HepG2 (cell line): ENCODE measurements at regions not wholly inside any gene's neighbourhood (a gene's known extent, or its start where the extent isn't known, plus 50 kb on each side); places are given as distances from the start of the nearest gene placed in this dataset.

Experiments used
- ATAC-seq: fragments of 200-7000 bp; cut with Tn5 transposase; 3 replicates; pipeline ENCODE4 v1.9.1; 2020; ENCODE audit warnings: mild to moderate bottlenecking, moderate library complexity
- BruUV-seq: library from RNA; stranded (reverse); fragments of 400-500 nt; replicated peaks from 2 replicates; lab custom pipeline; 2021; lab: Mats Ljungman, UMichigan
- CTCF ChIA-PET: fragments of 300-600 bp; formaldehyde crosslinking; extraction: SDS; loops from one replicate; lab custom pipeline; 2021; ENCODE audit warnings: low total read pairs, inconsistent platforms, low intra/inter-chr PET ratio; lab: Yijun Ruan, JAX
- POLR2A ChIA-PET: fragments of 350-600 bp; sonication (Branson Sonifier 250); formaldehyde crosslinking; loops from one replicate; lab custom pipeline; 2020; ENCODE audit warnings: antibody characterized with exemption, inconsistent platforms; lab: Yijun Ruan, JAX
- DNase-seq: peaks from one replicate; pipeline ENCODE4 v3.0.0-alpha.2; 2015; ENCODE audit warnings: low spot score
- FAIRE-seq: peaks from 3 replicates; lab custom pipeline; 2011; peaks lifted over from hg19 to GRCh38; lab: Jason Lieb, UNC
- H2AFZ ChIP-seq: one replicate; pipeline ENCODE4 v1.6.1; 2011; ENCODE audit warnings: low read length, inconsistent platforms
- H3K27ac ChIP-seq: fragments of 300-600 bp; 3 replicates; pipeline ENCODE4 v1.8.0; 2011; ENCODE audit warnings: mixed run types, mild to moderate bottlenecking, mixed read lengths, low read length, inconsistent platforms; ENCODE audit not compliant: insufficient read depth; ENCODE audit errors: extremely low read length
- H3K27me3 ChIP-seq, 2 experiments: fragments of 200-600 bp in 1 of 2; 2 replicates in 1 of 2; 3 replicates in 1 of 2; pipeline versions ENCODE4 v1.6.0 to v1.8.0; 2011; ENCODE audit warnings: low read length in 2 of 2, mild to moderate bottlenecking in 2 of 2, moderate library complexity in 2 of 2, inconsistent platforms in 1 of 2; ENCODE audit not compliant: insufficient read depth in 2 of 2, control insufficient read depth in 1 of 2
- H3K36me3 ChIP-seq, 2 experiments: fragments of 200-600 bp in 1 of 2; replicated peaks in 1 of 2; 2 replicates in 1 of 2; 3 replicates in 1 of 2; pipeline versions ENCODE4 v1.5.1 to v1.8.0; 2011; ENCODE audit warnings: low read length in 2 of 2, inconsistent platforms in 1 of 2; ENCODE audit not compliant: insufficient read depth in 2 of 2, control insufficient read depth in 1 of 2
- H3K4me1 ChIP-seq: 2 replicates; pipeline ENCODE4 v1.5.1; 2012; ENCODE audit warnings: low read length, inconsistent platforms; ENCODE audit not compliant: insufficient read depth
- H3K4me2 ChIP-seq: 2 replicates; pipeline ENCODE4 v1.6.0; 2011; ENCODE audit warnings: low read depth, low read length, inconsistent platforms
- H3K4me3 ChIP-seq, 3 experiments: fragments of 200-600 bp in 1 of 3; sonication (generic), shearing (Covaris generic) in 1 of 3; replicated peaks in 1 of 3; 2 replicates each; pipeline ENCODE4 v1.5.1; 2011 to 2016; ENCODE audit warnings: low read length in 3 of 3, inconsistent platforms in 2 of 3, low read depth in 2 of 3, mild to moderate bottlenecking in 2 of 3, control low read depth in 1 of 3, mixed read lengths in 1 of 3; ENCODE audit not compliant: insufficient read depth in 1 of 3
- H3K79me2 ChIP-seq: one replicate; pipeline ENCODE4 v1.6.1; 2011; ENCODE audit warnings: low read length, inconsistent platforms; ENCODE audit not compliant: insufficient read depth
- H3K9ac ChIP-seq: 2 replicates; pipeline ENCODE4 v1.6.0; 2011; ENCODE audit warnings: mild to moderate bottlenecking, low read depth, low read length, inconsistent platforms; ENCODE audit not compliant: insufficient read depth
- H3K9me3 ChIP-seq: 2 replicates; pipeline ENCODE4 v1.5.1; 2012; ENCODE audit warnings: mild to moderate bottlenecking, low read length
- H4K20me1 ChIP-seq: 2 replicates; pipeline ENCODE4 v1.6.0; 2011; ENCODE audit warnings: inconsistent platforms, mild to moderate bottlenecking, low read length, moderate library complexity; ENCODE audit not compliant: insufficient read depth
- BHLHE40 ChIP-seq: IDR thresholded peaks from 2 replicates; pipeline ENCODE4 v1.6.1; 2011; ENCODE audit warnings: low read length, improper control_type of control experiment
- DNMT3B ChIP-seq: conservative IDR thresholded peaks from 2 replicates; pipeline ENCODE4 v1.6.1; 2016; ENCODE audit warnings: missing biosample characterization, control low read depth
- MAF1 ChIP-seq: sonication (generic); formaldehyde crosslinking; IDR thresholded peaks from 2 replicates; pipeline ENCODE4 v1.5.0; 2020; ENCODE audit warnings: missing genetic modification reagents, borderline replicate concordance
- MIER2 ChIP-seq: IDR thresholded peaks from 2 replicates; pipeline ENCODE4 v1.6.1; 2016; ENCODE audit warnings: missing biosample characterization, missing genetic modification reagents
- ZNF333 ChIP-seq: sonication (generic); formaldehyde crosslinking; IDR thresholded peaks from 2 replicates; pipeline ENCODE4 v1.4.0; 2020; ENCODE audit warnings: mild to moderate bottlenecking, missing genetic modification reagents, borderline replicate concordance
- ZNF33A ChIP-seq: sonication (generic); formaldehyde crosslinking; IDR thresholded peaks from 2 replicates; pipeline ENCODE4 v1.5.1; 2020; ENCODE audit warnings: missing genetic modification reagents, mild to moderate bottlenecking, moderate library complexity, borderline replicate concordance
- ZNF350 ChIP-seq: sonication (generic); formaldehyde crosslinking; IDR thresholded peaks from 2 replicates; pipeline ENCODE4 v1.4.0; 2020; ENCODE audit warnings: mild to moderate bottlenecking, low read depth, missing genetic modification reagents, borderline replicate concordance
- ZNF382 ChIP-seq: sonication (generic); formaldehyde crosslinking; IDR thresholded peaks from 2 replicates; pipeline ENCODE4 v1.5.0; 2020; ENCODE audit warnings: missing genetic modification reagents, mild to moderate bottlenecking, borderline replicate concordance
- ZNF605 ChIP-seq: sonication (generic); formaldehyde crosslinking; IDR thresholded peaks from 2 replicates; pipeline ENCODE4 v1.8.0; 2022; ENCODE audit warnings: mild to moderate bottlenecking, missing genetic modification reagents
- ZNF614 ChIP-seq: IDR thresholded peaks from 2 replicates; pipeline ENCODE4 v1.6.1; 2018; ENCODE audit warnings: missing biosample characterization, missing genetic modification reagents, inconsistent platforms, borderline replicate concordance
- WGBS: methylation state at CpG from one replicate; pipeline ENCODE4 v1.1.6; 2017; ENCODE audit warnings: low lambda C conversion rate; 5-methylcytosine and 5-hydroxymethylcytosine counted together
- in situ Hi-C: cut with HindIII; loops from 2 replicates; pipeline ENCODE4 v1.10.0; 2017; ENCODE audit warnings: low pct_unique_long_range_greater_than_20kb; ENCODE audit not compliant: extremely low pct_ligation_motif_present
- intact Hi-C: fragments of 100-400 bp; cut with micrococcal nuclease; formaldehyde crosslinking; loops from one replicate; pipeline ENCODE4 v1.10.0; 2022; ENCODE audit not compliant: unreplicated experiment
- TF ChIP-seq, protein P1 (sequence below): sonication (generic); formaldehyde crosslinking; IDR thresholded peaks from 2 replicates; pipeline ENCODE4 v1.8.1; 2023; ENCODE audit warnings: mild to moderate bottlenecking, missing genetic modification reagents, borderline replicate concordance
- TF ChIP-seq, protein P2 (sequence below): sonication (generic); formaldehyde crosslinking; IDR thresholded peaks from 2 replicates; pipeline ENCODE4 v1.9.0; 2021; ENCODE audit warnings: missing genetic modification reagents, borderline replicate concordance
- TF ChIP-seq, protein P3 (sequence below): sonication (generic); formaldehyde crosslinking; IDR thresholded peaks from 2 replicates; pipeline ENCODE4 v1.8.0; 2022; ENCODE audit warnings: low read depth, missing genetic modification reagents
- TF ChIP-seq, protein P4 (sequence below): sonication (generic); formaldehyde crosslinking; IDR thresholded peaks from 2 replicates; pipeline ENCODE4 v1.5.1; 2020; ENCODE audit warnings: mild to moderate bottlenecking, missing genetic modification reagents, borderline replicate concordance

DNA sequence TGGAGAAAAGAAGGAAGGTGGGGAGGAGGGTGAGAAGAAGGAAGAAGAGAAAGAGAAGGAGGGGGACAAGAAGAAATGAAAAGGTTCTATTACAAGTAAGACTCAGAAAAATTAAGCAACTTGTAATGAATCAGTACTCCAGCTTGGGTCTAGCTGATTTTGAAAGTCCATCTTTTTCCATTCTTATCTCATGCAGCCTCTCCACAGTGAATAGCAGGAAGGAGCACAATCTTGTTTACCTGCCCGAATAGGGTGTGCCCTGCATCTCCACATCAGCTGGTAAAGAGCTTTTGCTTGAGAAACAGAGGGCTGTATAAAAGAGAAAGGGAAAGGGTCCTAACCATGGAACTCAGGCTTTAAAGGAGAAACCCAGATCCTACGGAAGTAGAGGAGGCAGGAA, 348.8 kb downstream of the TPBG start:
- H3K9ac ChIP-seq: no peak overlapping the region
- no peak overlapping the region for H3K27ac ChIP-seq
- DNase-seq (no peak), ATAC-seq (no peak), FAIRE-seq (no peak)
- CTCF ChIA-PET: no interaction called here
- H4K20me1 ChIP-seq: no peaks in the 10 kb centered on the region
- no peaks in the 10 kb centered on the region for H3K36me3 ChIP-seq
- POLR2A ChIA-PET: no interaction called here
- BruUV-seq: no TSS peak
- H3K79me2 ChIP-seq: no peaks in the 10 kb centered on the region
- 0% methylated on average over 2 of the region's 2 CpGs for WGBS
- H3K4me1 ChIP-seq: no peaks in the 10 kb centered on the region
- no peak overlapping the region for H3K4me2 ChIP-seq
- no peak overlapping the region for H3K4me3 ChIP-seq
- H3K9me3 ChIP-seq: no peaks in the 10 kb centered on the region
- intact Hi-C loops: loop anchor here (5.0 kb wide), 1 partner anchor 440 kb away; no protein-coding TSS in a partner anchor
- in situ Hi-C loops: no loop called here
- no peaks in the 10 kb centered on the region for H3K27me3 ChIP-seq
- no peak overlapping the region for H2AFZ ChIP-seq
- no peak for TF ChIP-seq ZNF605 (CRISPR knock-in tag)
- TF ChIP-seq, protein P1, sequence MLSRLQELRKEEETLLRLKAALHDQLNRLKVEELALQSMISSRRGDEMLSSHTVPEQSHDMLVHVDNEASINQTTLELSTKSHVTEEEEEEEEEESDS (CRISPR knock-in tag): no peak
- no peak for TF ChIP-seq ZNF333 (CRISPR knock-in tag)
- no peak for TF ChIP-seq ZNF382 (CRISPR knock-in tag)
- TF ChIP-seq, protein P2, sequence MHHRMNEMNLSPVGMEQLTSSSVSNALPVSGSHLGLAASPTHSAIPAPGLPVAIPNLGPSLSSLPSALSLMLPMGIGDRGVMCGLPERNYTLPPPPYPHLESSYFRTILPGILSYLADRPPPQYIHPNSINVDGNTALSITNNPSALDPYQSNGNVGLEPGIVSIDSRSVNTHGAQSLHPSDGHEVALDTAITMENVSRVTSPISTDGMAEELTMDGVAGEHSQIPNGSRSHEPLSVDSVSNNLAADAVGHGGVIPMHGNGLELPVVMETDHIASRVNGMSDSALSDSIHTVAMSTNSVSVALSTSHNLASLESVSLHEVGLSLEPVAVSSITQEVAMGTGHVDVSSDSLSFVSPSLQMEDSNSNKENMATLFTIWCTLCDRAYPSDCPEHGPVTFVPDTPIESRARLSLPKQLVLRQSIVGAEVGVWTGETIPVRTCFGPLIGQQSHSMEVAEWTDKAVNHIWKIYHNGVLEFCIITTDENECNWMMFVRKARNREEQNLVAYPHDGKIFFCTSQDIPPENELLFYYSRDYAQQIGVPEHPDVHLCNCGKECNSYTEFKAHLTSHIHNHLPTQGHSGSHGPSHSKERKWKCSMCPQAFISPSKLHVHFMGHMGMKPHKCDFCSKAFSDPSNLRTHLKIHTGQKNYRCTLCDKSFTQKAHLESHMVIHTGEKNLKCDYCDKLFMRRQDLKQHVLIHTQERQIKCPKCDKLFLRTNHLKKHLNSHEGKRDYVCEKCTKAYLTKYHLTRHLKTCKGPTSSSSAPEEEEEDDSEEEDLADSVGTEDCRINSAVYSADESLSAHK: no peak
- no peak for TF ChIP-seq BHLHE40
- no peak for TF ChIP-seq ZNF33A (CRISPR knock-in tag)
- TF ChIP-seq, protein P3, sequence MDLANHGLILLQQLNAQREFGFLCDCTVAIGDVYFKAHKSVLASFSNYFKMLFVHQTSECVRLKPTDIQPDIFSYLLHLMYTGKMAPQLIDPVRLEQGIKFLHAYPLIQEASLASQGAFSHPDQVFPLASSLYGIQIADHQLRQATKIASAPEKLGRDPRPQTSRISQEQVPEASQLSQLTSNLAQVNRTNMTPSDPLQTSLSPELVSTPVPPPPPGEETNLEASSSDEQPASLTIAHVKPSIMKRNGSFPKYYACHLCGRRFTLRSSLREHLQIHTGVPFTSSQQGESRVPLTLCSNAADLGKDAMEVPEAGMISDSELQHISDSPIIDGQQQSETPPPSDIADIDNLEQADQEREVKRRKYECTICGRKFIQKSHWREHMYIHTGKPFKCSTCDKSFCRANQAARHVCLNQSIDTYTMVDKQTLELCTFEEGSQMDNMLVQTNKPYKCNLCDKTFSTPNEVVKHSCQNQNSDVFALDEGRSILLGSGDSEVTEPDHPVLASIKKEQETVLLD (CRISPR knock-in tag): no peak
- no peak for TF ChIP-seq ZNF350 (CRISPR knock-in tag)
- TF ChIP-seq MIER2: no peak
- no peak for TF ChIP-seq MAF1 (CRISPR knock-in tag)
- TF ChIP-seq, protein P4, sequence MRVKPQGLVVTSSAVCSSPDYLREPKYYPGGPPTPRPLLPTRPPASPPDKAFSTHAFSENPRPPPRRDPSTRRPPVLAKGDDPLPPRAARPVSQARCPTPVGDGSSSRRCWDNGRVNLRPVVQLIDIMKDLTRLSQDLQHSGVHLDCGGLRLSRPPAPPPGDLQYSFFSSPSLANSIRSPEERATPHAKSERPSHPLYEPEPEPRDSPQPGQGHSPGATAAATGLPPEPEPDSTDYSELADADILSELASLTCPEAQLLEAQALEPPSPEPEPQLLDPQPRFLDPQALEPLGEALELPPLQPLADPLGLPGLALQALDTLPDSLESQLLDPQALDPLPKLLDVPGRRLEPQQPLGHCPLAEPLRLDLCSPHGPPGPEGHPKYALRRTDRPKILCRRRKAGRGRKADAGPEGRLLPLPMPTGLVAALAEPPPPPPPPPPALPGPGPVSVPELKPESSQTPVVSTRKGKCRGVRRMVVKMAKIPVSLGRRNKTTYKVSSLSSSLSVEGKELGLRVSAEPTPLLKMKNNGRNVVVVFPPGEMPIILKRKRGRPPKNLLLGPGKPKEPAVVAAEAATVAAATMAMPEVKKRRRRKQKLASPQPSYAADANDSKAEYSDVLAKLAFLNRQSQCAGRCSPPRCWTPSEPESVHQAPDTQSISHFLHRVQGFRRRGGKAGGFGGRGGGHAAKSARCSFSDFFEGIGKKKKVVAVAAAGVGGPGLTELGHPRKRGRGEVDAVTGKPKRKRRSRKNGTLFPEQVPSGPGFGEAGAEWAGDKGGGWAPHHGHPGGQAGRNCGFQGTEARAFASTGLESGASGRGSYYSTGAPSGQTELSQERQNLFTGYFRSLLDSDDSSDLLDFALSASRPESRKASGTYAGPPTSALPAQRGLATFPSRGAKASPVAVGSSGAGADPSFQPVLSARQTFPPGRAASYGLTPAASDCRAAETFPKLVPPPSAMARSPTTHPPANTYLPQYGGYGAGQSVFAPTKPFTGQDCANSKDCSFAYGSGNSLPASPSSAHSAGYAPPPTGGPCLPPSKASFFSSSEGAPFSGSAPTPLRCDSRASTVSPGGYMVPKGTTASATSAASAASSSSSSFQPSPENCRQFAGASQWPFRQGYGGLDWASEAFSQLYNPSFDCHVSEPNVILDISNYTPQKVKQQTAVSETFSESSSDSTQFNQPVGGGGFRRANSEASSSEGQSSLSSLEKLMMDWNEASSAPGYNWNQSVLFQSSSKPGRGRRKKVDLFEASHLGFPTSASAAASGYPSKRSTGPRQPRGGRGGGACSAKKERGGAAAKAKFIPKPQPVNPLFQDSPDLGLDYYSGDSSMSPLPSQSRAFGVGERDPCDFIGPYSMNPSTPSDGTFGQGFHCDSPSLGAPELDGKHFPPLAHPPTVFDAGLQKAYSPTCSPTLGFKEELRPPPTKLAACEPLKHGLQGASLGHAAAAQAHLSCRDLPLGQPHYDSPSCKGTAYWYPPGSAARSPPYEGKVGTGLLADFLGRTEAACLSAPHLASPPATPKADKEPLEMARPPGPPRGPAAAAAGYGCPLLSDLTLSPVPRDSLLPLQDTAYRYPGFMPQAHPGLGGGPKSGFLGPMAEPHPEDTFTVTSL (CRISPR knock-in tag): no peak
- TF ChIP-seq ZNF614: no peak
- TF ChIP-seq DNMT3B: no peak
